Activated CD8-positive, alpha-beta memory T cell treated with anti-CD3 and anti-CD28 coated beads, Interleukin-2, amount 50 U/mL, for 24 hours (primary cell): ENCODE measurements at regions not wholly inside any gene's neighbourhood (a gene's known extent, or its start where the extent isn't known, plus 50 kb on each side); places are given as distances from the start of the nearest gene placed in this dataset.
"Not testable (repeated sequence)": the region's sequence is repeated elsewhere in the genome, so short reads cannot be mapped to it uniquely, and the experiment has no call there.

Experiments used
- DNase-seq: peaks from one replicate; pipeline ENCODE4 v3.0.0-alpha.2; 2020; ENCODE audit errors: extremely low read depth

- DNase-seq: no peak
Observed at GRCh38 chr1:184888505-184888904, 85.8 kb downstream of the NIBAN1 start.

- no peak for DNase-seq
Observed at GRCh38 chr1:184882957-184883815, 91.1 kb downstream of the NIBAN1 start.

- no peak for DNase-seq
Observed at GRCh38 chr1:184881941-184882913, 92.1 kb downstream of the NIBAN1 start.

- DNase-seq: no peak
Observed at GRCh38 chr1:184879876-184880557, 94.3 kb downstream of the NIBAN1 start.

- no peak for DNase-seq
Observed at GRCh38 chr1:184878602-184879001, 95.7 kb downstream of the NIBAN1 start.

GRCh38 chr1:184878002-184878401, 96.3 kb downstream of the NIBAN1 start:
- DNase-seq: no peak

- DNase-seq: not testable (repeated sequence)
Observed at GRCh38 chr1:184876015-184876414, 98.3 kb downstream of the NIBAN1 start.

GRCh38 chr1:184875218-184875617, 99.1 kb downstream of the NIBAN1 start:
- no peak for DNase-seq

- no peak for DNase-seq
Observed at GRCh38 chr1:184870319-184870718, 104.0 kb downstream of the NIBAN1 start.

- no peak for DNase-seq
Observed at GRCh38 chr1:184867866-184868689, 106.2 kb downstream of the NIBAN1 start.

- DNase-seq: peak; percentile 42
Observed at GRCh38 chr1:184866991-184867788, 107.1 kb downstream of the NIBAN1 start.

- no peak for DNase-seq
Observed at GRCh38 chr1:184866586-184866985, 107.7 kb downstream of the NIBAN1 start.

GRCh38 chr1:184865831-184866230, 108.5 kb downstream of the NIBAN1 start:
- DNase-seq: no peak

GRCh38 chr1:184861755-184862336, 107.2 kb upstream of the EDEM3 start:
- no peak for DNase-seq

- no peak for DNase-seq
Observed at GRCh38 chr1:184860985-184861754, 106.5 kb upstream of the EDEM3 start.

- DNase-seq: no peak
Observed at GRCh38 chr1:184860535-184860934, 105.9 kb upstream of the EDEM3 start.

- DNase-seq: no peak
Observed at GRCh38 chr1:184859381-184860105, 104.9 kb upstream of the EDEM3 start.

- no peak for DNase-seq
Observed at GRCh38 chr1:184858288-184858687, 103.6 kb upstream of the EDEM3 start.
